NCI-H774 (cell line): ENCODE measurements at regions not wholly inside any gene's neighbourhood (a gene's known extent, or its start where the extent isn't known, plus 50 kb on each side); places are given as distances from the start of the nearest gene placed in this dataset.

ENCODE experiments used
- DNase-seq: peaks from one replicate; lab custom pipeline; 2025; lab: John Stamatoyannopoulos, UW

- no peak for DNase-seq
Measured at GRCh38 chr3:146912241-146913015, 307.3 kb upstream of the PLSCR5 start.

GRCh38 chr3:146903927-146904326 lies 298.8 kb upstream of the PLSCR5 start:
- no peak for DNase-seq

GRCh38 chr3:146899171-146899570 lies 294.0 kb upstream of the PLSCR5 start:
- no peak for DNase-seq

- DNase-seq = no peak
Measured at GRCh38 chr3:146896711-146897110, 291.6 kb upstream of the PLSCR5 start.

GRCh38 chr3:146895026-146895749 lies 290.0 kb upstream of the PLSCR5 start:
- no peak for DNase-seq

- no peak for DNase-seq
Measured at GRCh38 chr3:146894406-146894805, 289.3 kb upstream of the PLSCR5 start.

- DNase-seq = no peak
Measured at GRCh38 chr3:146892041-146892440, 286.9 kb upstream of the PLSCR5 start.

GRCh38 chr3:146889626-146890025 lies 284.5 kb upstream of the PLSCR5 start:
- no peak for DNase-seq

- DNase-seq = no peak
Measured at GRCh38 chr3:146888176-146888575, 283.0 kb upstream of the PLSCR5 start.

- no peak for DNase-seq
Measured at GRCh38 chr3:146884721-146885120, 279.6 kb upstream of the PLSCR5 start.

- no peak for DNase-seq
Measured at GRCh38 chr3:146884296-146884695, 279.1 kb upstream of the PLSCR5 start.

GRCh38 chr3:146883288-146883687 lies 278.1 kb upstream of the PLSCR5 start:
- DNase-seq = no peak

- no peak for DNase-seq
Measured at GRCh38 chr3:146881966-146882760, 277.0 kb upstream of the PLSCR5 start.

GRCh38 chr3:146881356-146881755 lies 276.2 kb upstream of the PLSCR5 start:
- DNase-seq = no peak

GRCh38 chr3:146873748-146874147 lies 268.6 kb upstream of the PLSCR5 start:
- no peak for DNase-seq

- no peak for DNase-seq
Measured at GRCh38 chr3:146865175-146865755, 260.1 kb upstream of the PLSCR5 start.

GRCh38 chr3:146861262-146861661 lies 256.1 kb upstream of the PLSCR5 start:
- no peak for DNase-seq

- no peak for DNase-seq
Measured at GRCh38 chr3:146854523-146854922, 249.4 kb upstream of the PLSCR5 start.

- DNase-seq = no peak
Measured at GRCh38 chr3:146851665-146852064, 246.5 kb upstream of the PLSCR5 start.

GRCh38 chr3:146845361-146845760 lies 240.2 kb upstream of the PLSCR5 start:
- DNase-seq = no peak

GRCh38 chr3:146843476-146843875 lies 238.3 kb upstream of the PLSCR5 start:
- no peak for DNase-seq

GRCh38 chr3:146839727-146840375 lies 234.7 kb upstream of the PLSCR5 start:
- DNase-seq = no peak
